Activated naive CD8-positive, alpha-beta T cell treated with anti-CD3 and anti-CD28 coated beads for 36 hours (primary cell): ENCODE measurements at regions not wholly inside any gene's neighbourhood (a gene's known extent, or its start where the extent isn't known, plus 50 kb on each side); places are given as distances from the start of the nearest gene placed in this dataset.
A peak's percentile ranks its signal among the peaks of the same experiment; 100 is the strongest.
"Not testable (repeated sequence)": the region's sequence is repeated elsewhere in the genome, so short reads cannot be mapped to it uniquely, and the experiment has no call there.

Experiments used
- DNase-seq: peaks from one replicate; pipeline ENCODE4 v3.0.0; 2021
- H3K27ac Mint-ChIP-seq: one replicate; pipeline ENCODE4 v1.8.0; 2022; ENCODE audit warnings: mild to moderate bottlenecking, moderate library complexity, mixed read lengths
- H3K27me3 Mint-ChIP-seq: one replicate; pipeline ENCODE4 v1.8.0; 2022; ENCODE audit warnings: mild to moderate bottlenecking, mixed read lengths
- H3K36me3 Mint-ChIP-seq: one replicate; pipeline ENCODE4 v1.8.0; 2021; ENCODE audit warnings: mild to moderate bottlenecking, mixed read lengths
- H3K4me1 Mint-ChIP-seq: one replicate; pipeline ENCODE4 v1.8.0; 2021; ENCODE audit warnings: mixed read lengths
- H3K4me3 Mint-ChIP-seq: one replicate; pipeline ENCODE4 v1.8.0; 2022; ENCODE audit warnings: mild to moderate bottlenecking, moderate library complexity, mixed read lengths
- H3K9me3 Mint-ChIP-seq: one replicate; pipeline ENCODE4 v1.8.0; 2022; ENCODE audit warnings: mixed read lengths

GRCh38 chr6:166253778-166254204 is 54.4 kb downstream of the PRR18 start:
- H3K4me1 Mint-ChIP-seq, result peaks cover 6% of the 10 kb centered on the region
- no peaks in the 10 kb centered on the region for H3K36me3 Mint-ChIP-seq
- no peaks in the 10 kb centered on the region for H3K9me3 Mint-ChIP-seq
- DNase-seq, result no peak
- H3K27ac Mint-ChIP-seq, result no peak overlapping the region
- peak overlapping the region; percentile 45 for H3K4me3 Mint-ChIP-seq
- H3K27me3 Mint-ChIP-seq, result peaks cover 58% of the 10 kb centered on the region

GRCh38 chr6:166253281-166253681 is 54.9 kb downstream of the PRR18 start:
- peak; percentile 41 for DNase-seq
- H3K36me3 Mint-ChIP-seq, result no peaks in the 10 kb centered on the region
- peaks cover 4% of the 10 kb centered on the region for H3K4me1 Mint-ChIP-seq
- no peaks in the 10 kb centered on the region for H3K9me3 Mint-ChIP-seq
- H3K4me3 Mint-ChIP-seq, result peak overlapping the region; percentile 79
- H3K27ac Mint-ChIP-seq, result no peak overlapping the region
- peaks cover 55% of the 10 kb centered on the region for H3K27me3 Mint-ChIP-seq

DNA sequence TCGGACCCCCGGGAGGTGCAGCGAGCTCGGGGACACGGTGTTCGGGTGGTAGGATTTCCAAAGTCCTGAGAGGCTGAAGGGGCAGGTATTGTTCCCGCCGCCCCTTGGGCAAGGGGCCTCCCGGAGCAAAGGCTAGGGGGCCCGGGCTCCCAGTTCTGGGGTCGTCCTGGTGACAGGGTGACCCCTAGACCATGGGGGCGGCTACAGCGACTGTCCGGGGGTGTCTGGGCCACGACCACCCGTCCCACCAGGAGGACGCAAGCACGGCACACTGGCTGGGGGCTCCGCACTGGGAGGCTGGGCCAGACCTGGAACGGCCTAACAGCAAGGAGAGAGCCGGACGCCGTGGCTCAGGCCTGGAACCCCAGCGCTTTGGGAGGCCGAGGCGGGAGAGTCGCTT is 55.6 kb downstream of the PRR18 start:
- Mint-ChIP-seq H3K36me3 (no peaks in the 10 kb centered on the region), H3K27ac (no peak overlapping the region), H3K27me3 (peaks cover 48% of the 10 kb centered on the region), H3K9me3 (no peaks in the 10 kb centered on the region), H3K4me1 (peaks cover 3% of the 10 kb centered on the region), H3K4me3 (no peak overlapping the region)
- DNase-seq, result no peak

DNA sequence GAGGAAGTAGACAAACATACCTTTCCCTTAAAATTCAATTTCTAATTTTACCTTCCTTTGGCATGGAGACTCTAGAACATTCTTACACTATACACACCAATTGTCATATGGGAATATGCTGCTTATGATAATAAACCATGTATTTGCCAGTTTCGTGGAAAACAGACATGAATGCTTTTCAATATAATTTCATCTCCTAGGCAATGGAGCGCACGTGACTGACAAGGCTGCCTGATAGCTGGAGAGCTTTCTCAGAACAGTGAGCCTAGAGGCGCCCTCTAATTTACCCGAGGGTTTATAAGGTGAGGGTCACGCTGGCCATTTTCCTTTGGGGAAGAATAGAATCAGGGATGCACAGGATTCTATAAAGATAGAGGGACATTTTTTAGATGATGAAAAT is 56.5 kb downstream of the PRR18 start:
- Mint-ChIP-seq H3K27me3 (peaks cover 40% of the 10 kb centered on the region), H3K27ac (no peak overlapping the region), H3K36me3 (no peaks in the 10 kb centered on the region), H3K4me1 (peaks cover 4% of the 10 kb centered on the region), H3K4me3 (peak overlapping the region; percentile 22), H3K9me3 (no peaks in the 10 kb centered on the region)
- DNase-seq, result no peak

DNA sequence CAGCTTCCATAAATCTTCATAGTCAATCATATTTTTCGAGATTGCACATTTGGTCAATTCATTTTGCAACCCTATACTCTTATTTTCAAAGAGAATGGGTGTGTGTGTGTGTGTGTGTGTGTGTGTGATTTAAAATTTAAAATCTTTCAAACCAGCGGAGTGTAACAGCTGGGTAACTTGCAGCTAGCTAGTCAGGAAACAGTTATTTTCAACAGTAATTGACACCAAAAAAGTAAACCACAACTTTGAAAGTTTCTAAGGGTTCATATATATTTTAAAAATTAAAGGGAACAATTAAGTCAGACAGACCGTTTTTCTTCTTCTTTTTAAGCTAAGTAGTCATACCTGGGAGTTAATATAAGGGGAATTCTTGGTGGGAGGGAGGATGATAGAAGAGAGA is 57.0 kb downstream of the PRR18 start:
- Mint-ChIP-seq H3K4me3 (no peak overlapping the region), H3K27ac (no peak overlapping the region), H3K36me3 (no peaks in the 10 kb centered on the region), H3K27me3 (peaks cover 39% of the 10 kb centered on the region), H3K4me1 (peaks cover 4% of the 10 kb centered on the region), H3K9me3 (no peaks in the 10 kb centered on the region)
- DNase-seq, result no peak

DNA sequence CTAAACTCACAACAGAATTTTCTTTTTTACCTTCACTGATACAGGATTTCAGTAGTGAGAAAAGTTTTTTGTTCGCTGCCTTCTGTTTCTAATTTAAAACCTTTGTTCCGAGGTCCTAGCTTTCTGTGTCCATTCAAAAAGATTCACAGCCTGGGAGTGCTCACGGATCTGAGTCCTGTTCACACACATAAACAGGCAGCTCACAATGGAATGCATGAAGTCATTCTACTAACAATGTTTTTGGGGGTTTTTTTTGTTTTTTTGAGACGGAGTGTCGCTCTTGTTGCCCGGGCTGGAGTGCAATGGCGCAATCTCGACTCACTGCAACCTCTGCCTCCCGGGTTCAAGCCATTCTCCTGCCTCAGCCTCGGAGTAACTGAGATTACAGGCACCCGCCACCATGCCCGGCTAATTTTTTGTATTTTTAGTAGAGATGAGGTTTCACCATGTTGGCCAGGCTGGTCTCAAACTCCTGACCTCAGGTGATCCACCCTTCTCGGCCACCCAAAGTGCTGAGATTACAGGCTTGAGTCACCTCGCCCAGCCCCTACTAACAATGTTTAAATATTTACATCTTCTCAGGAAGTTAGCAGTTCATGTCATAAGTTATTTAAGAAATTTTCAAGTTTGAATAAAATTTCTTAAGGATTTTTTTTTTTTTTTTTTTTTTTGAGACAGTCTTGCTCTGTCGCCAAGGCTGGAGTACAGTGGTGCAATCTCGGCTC is 59.0 kb downstream of the PRR18 start:
- not testable (repeated sequence) for H3K36me3 Mint-ChIP-seq, DNase-seq, H3K9me3 Mint-ChIP-seq, H3K27ac Mint-ChIP-seq, H3K4me3 Mint-ChIP-seq
- Mint-ChIP-seq H3K27me3 (peaks cover 27% of the 10 kb centered on the region), H3K4me1 (peaks cover 17% of the 10 kb centered on the region)

GRCh38 chr6:166245148-166245547 is 63.0 kb downstream of the PRR18 start:
- Mint-ChIP-seq H3K4me3 (no peak overlapping the region), H3K27me3 (peaks cover 15% of the 10 kb centered on the region), H3K27ac (no peak overlapping the region), H3K9me3 (no peaks in the 10 kb centered on the region), H3K36me3 (no peaks in the 10 kb centered on the region), H3K4me1 (peaks cover 22% of the 10 kb centered on the region)
- DNase-seq, result no peak

- Mint-ChIP-seq H3K4me1 (peaks cover 22% of the 10 kb centered on the region), H3K27me3 (peaks cover 11% of the 10 kb centered on the region), H3K9me3 (no peaks in the 10 kb centered on the region), H3K27ac (no peak overlapping the region), H3K4me3 (peak overlapping the region; percentile 54), H3K36me3 (no peaks in the 10 kb centered on the region)
- peak; percentile 47 for DNase-seq
Measured at GRCh38 chr6:166244353-166245045, 63.7 kb downstream of the PRR18 start.

- no peak for DNase-seq
- peaks cover 13% of the 10 kb centered on the region for H3K27me3 Mint-ChIP-seq
- H3K4me3 Mint-ChIP-seq, result no peak overlapping the region
- peaks cover 22% of the 10 kb centered on the region for H3K4me1 Mint-ChIP-seq
- H3K9me3 Mint-ChIP-seq, result no peaks in the 10 kb centered on the region
- H3K27ac Mint-ChIP-seq, result no peak overlapping the region
- H3K36me3 Mint-ChIP-seq, result no peaks in the 10 kb centered on the region
Measured at GRCh38 chr6:166242888-166243287, 65.3 kb downstream of the PRR18 start.

DNA sequence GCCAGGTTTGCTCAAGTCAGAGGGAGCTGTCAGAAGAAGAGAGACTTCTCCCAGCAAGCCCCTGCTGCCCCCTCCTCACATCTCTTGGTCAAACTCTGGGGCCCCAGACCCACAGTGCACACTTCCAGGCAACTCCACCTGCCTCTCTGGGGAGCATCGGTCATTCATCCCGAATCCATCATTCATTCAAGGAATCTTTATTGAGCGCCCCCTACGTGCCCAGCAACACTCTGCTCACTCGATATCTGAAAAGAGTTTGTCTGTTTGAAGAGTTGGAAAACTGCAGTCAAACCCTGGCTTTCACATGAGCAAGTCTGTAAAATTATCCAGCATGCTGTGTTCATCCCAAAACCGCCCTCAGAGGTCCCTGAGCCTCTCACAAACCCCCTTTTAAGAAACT is 66.2 kb downstream of the PRR18 start:
- Mint-ChIP-seq H3K9me3 (no peaks in the 10 kb centered on the region), H3K4me1 (peaks cover 21% of the 10 kb centered on the region), H3K27me3 (peaks cover 13% of the 10 kb centered on the region), H3K36me3 (no peaks in the 10 kb centered on the region), H3K27ac (no peak overlapping the region), H3K4me3 (no peak overlapping the region)
- DNase-seq, result no peak

GRCh38 chr6:166240889-166241288 is 67.3 kb downstream of the PRR18 start:
- Mint-ChIP-seq H3K27me3 (peaks cover 13% of the 10 kb centered on the region), H3K4me1 (peaks cover 21% of the 10 kb centered on the region), H3K27ac (no peak overlapping the region), H3K9me3 (no peaks in the 10 kb centered on the region), H3K4me3 (no peak overlapping the region), H3K36me3 (no peaks in the 10 kb centered on the region)
- DNase-seq, result no peak

DNA sequence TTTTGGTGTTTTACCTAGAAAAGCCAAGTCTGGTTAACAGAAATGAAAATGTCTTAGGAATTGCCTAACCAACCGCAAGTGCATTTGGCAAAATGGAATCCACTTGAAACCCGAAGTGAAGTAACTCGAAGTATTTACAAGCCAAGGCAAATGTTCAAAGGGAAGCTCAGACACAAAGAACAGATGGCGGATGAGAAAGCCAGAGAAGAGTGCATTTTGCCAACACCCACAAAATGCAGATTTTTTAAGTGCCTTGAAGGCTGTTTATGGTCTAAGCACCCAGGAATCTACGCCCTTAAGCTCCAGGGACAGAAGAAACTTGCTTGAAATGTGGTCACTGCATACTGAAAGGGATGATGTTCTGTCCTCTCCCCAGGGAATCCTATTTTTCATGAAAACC is 70.0 kb upstream of the TBXT start:
- Mint-ChIP-seq H3K27ac (no peak overlapping the region), H3K4me3 (no peak overlapping the region), H3K36me3 (no peaks in the 10 kb centered on the region), H3K4me1 (no peaks in the 10 kb centered on the region), H3K27me3 (peaks cover 33% of the 10 kb centered on the region), H3K9me3 (no peaks in the 10 kb centered on the region)
- DNase-seq, result no peak

DNA sequence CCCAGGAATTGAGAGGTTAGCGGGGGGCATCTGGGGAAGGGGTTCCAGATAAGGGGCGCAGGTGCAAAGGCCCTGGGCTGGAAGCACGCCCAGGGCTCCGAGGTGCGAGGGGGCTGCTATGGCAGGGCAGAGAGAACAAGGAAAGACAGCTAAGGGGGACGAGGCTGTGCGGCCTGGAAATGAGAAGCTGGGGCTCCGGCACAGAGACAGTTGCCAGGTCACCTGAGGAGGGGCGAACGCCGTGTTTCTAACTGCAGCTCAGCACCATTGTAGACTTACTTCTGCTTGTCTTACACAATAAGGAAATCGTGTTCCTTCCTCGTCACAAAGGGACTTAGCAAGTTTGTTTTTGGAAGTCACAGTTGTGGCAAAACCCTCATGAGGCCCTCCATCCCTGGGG is 68.9 kb upstream of the TBXT start:
- Mint-ChIP-seq H3K9me3 (no peaks in the 10 kb centered on the region), H3K27ac (no peak overlapping the region), H3K36me3 (no peaks in the 10 kb centered on the region), H3K4me3 (no peak overlapping the region), H3K27me3 (peaks cover 33% of the 10 kb centered on the region), H3K4me1 (peaks cover 3% of the 10 kb centered on the region)
- no peak for DNase-seq

GRCh38 chr6:166235666-166236292 is 68.1 kb upstream of the TBXT start:
- peaks cover 33% of the 10 kb centered on the region for H3K27me3 Mint-ChIP-seq
- no peak for DNase-seq
- no peaks in the 10 kb centered on the region for H3K9me3 Mint-ChIP-seq
- H3K27ac Mint-ChIP-seq, result no peak overlapping the region
- no peaks in the 10 kb centered on the region for H3K36me3 Mint-ChIP-seq
- peaks cover 3% of the 10 kb centered on the region for H3K4me1 Mint-ChIP-seq
- no peak overlapping the region for H3K4me3 Mint-ChIP-seq

- Mint-ChIP-seq H3K27me3 (peaks cover 66% of the 10 kb centered on the region), H3K4me1 (peaks cover 14% of the 10 kb centered on the region)
- H3K9me3 Mint-ChIP-seq, H3K36me3 Mint-ChIP-seq, DNase-seq, H3K27ac Mint-ChIP-seq, H3K4me3 Mint-ChIP-seq: not testable (repeated sequence)
Measured at GRCh38 chr6:166231181-166231580, 63.5 kb upstream of the TBXT start.
